ENCODE measurements at regions not wholly inside any gene's neighbourhood (a gene's known extent, or its start where the extent isn't known, plus 50 kb on each side); places are given as distances from the start of the nearest gene placed in this dataset.
"Not testable (repeated sequence)": the region's sequence is repeated elsewhere in the genome, so short reads cannot be mapped to it uniquely, and the experiment has no call there.

GRCh38 chr2:62329797-62330196 lies 133.9 kb downstream of the B3GNT2 start:
- no peak overlapping the region for H3K4me3 ChIP-seq (replicated peaks; ENCODE audit: low read depth, low read length)
- no peak for TF ChIP-seq CTCF (IDR thresholded peaks at IDR 0.05; ENCODE audit: low read length, missing control alignments)
- DNase-seq (ENCODE audit: low read depth), result no peak

- no peak overlapping the region for H3K4me3 ChIP-seq (replicated peaks; ENCODE audit: low read depth, low read length)
- DNase-seq (ENCODE audit: low read depth), result no peak
- TF ChIP-seq CTCF (IDR thresholded peaks at IDR 0.05; ENCODE audit: low read length, missing control alignments), result no peak
These were observed 130.8 kb downstream of the B3GNT2 start for GRCh38 chr2:62326735-62327134.

- no peak for DNase-seq (ENCODE audit: low read depth)
- H3K4me3 ChIP-seq (replicated peaks; ENCODE audit: low read depth, low read length), result no peak overlapping the region
- no peak for TF ChIP-seq CTCF (IDR thresholded peaks at IDR 0.05; ENCODE audit: low read length, missing control alignments)
These were observed 129.5 kb downstream of the B3GNT2 start for GRCh38 chr2:62325398-62325797.

GRCh38 chr2:62321380-62322289 lies 125.7 kb downstream of the B3GNT2 start:
- no peak for DNase-seq (ENCODE audit: low read depth)
- no peak for TF ChIP-seq CTCF (IDR thresholded peaks at IDR 0.05; ENCODE audit: low read length, missing control alignments)
- H3K4me3 ChIP-seq (replicated peaks; ENCODE audit: low read depth, low read length), result no peak overlapping the region

- no peak overlapping the region for H3K4me3 ChIP-seq (replicated peaks; ENCODE audit: low read depth, low read length)
- no peak for TF ChIP-seq CTCF (IDR thresholded peaks at IDR 0.05; ENCODE audit: low read length, missing control alignments)
- DNase-seq (ENCODE audit: low read depth), result no peak
These were observed 124.9 kb downstream of the B3GNT2 start for GRCh38 chr2:62320657-62321357.

GRCh38 chr2:62320137-62320536 lies 124.2 kb downstream of the B3GNT2 start:
- DNase-seq (ENCODE audit: low read depth); H3K4me3 ChIP-seq (replicated peaks; ENCODE audit: low read depth, low read length): not testable (repeated sequence)

- no peak for DNase-seq (ENCODE audit: low read depth)
- TF ChIP-seq CTCF (IDR thresholded peaks at IDR 0.05; ENCODE audit: low read length, missing control alignments), result no peak
- H3K4me3 ChIP-seq (replicated peaks; ENCODE audit: low read depth, low read length), result no peak overlapping the region
These were observed 123.2 kb downstream of the B3GNT2 start for GRCh38 chr2:62319070-62319469.
